ENCODE measurements at regions not wholly inside any gene's neighbourhood (a gene's known extent, or its start where the extent isn't known, plus 50 kb on each side); places are given as distances from the start of the nearest gene placed in this dataset.
"Not testable (repeated sequence)": the region's sequence is repeated elsewhere in the genome, so short reads cannot be mapped to it uniquely, and the experiment has no call there.

DNA sequence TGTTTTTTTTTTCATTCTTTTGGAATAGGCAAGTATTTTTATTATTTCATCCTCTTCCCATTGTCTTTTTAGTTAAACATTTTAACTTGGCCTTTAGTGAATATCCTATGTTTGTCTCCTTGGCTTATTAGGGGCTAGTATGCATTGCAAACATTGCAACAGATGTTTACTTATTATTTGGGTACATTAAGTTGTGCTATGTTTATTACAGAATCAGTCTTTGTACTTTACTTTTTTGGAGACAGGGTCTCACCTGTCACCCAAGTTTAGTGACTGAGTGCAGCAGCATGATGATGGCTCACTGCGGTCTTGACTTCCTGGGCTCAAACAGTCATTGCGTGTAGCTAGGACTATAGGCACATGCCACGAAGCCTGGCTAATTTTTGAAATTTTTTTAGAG, 51.1 kb upstream of the NUDT6 start:
- Mint-ChIP-seq H3K9me3 (no peaks in the 10 kb centered on the region), H3K4me1 (no peaks in the 10 kb centered on the region), H3K27me3 (no peaks in the 10 kb centered on the region), H3K4me3 (no peak overlapping the region), H3K27ac (no peak overlapping the region), H3K36me3 (ENCODE audit: low read depth) (peaks cover 17% of the 10 kb centered on the region)
- no peak for ATAC-seq (replicated peaks)

DNA sequence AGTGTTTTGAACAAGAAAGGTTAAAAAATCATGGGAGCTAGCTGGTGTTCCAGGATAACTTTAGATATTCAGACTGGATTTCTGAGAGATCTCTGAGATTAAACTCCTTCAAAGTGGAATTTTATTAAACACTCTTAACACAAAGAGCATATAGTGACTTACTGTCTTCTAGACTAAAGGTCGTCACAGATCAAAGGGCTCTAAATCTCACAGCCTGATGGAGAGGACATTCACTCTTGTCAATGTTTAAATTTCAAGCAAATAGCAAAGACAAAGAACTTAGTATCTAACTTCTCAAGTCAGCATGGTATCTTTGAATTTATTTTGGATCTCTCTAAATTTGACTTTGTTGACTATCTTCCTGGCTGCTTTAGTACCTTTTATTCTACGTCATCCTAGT, 53.7 kb upstream of the NUDT6 start:
- peaks cover 36% of the 10 kb centered on the region for H3K36me3 Mint-ChIP-seq (ENCODE audit: low read depth)
- H3K4me3 Mint-ChIP-seq: no peak overlapping the region
- H3K27ac Mint-ChIP-seq: no peak overlapping the region
- peaks cover 5% of the 10 kb centered on the region for H3K4me1 Mint-ChIP-seq
- no peaks in the 10 kb centered on the region for H3K27me3 Mint-ChIP-seq
- ATAC-seq (replicated peaks): no peak
- no peaks in the 10 kb centered on the region for H3K9me3 Mint-ChIP-seq

- no peak overlapping the region for H3K27ac Mint-ChIP-seq
- ATAC-seq (replicated peaks): no peak
- H3K4me1 Mint-ChIP-seq: peaks cover 5% of the 10 kb centered on the region
- H3K9me3 Mint-ChIP-seq: no peaks in the 10 kb centered on the region
- no peak overlapping the region for H3K4me3 Mint-ChIP-seq
- H3K36me3 Mint-ChIP-seq (ENCODE audit: low read depth): peaks cover 45% of the 10 kb centered on the region
- no peaks in the 10 kb centered on the region for H3K27me3 Mint-ChIP-seq
Observed at GRCh38 chr4:122977103-122977502, 54.7 kb upstream of the NUDT6 start.

GRCh38 chr4:122978109-122978508, 55.7 kb upstream of the NUDT6 start:
- no peak for ATAC-seq (replicated peaks)
- Mint-ChIP-seq H3K27ac (no peak overlapping the region), H3K36me3 (ENCODE audit: low read depth) (peaks cover 55% of the 10 kb centered on the region), H3K9me3 (no peaks in the 10 kb centered on the region), H3K27me3 (no peaks in the 10 kb centered on the region), H3K4me3 (no peak overlapping the region), H3K4me1 (peaks cover 5% of the 10 kb centered on the region)

DNA sequence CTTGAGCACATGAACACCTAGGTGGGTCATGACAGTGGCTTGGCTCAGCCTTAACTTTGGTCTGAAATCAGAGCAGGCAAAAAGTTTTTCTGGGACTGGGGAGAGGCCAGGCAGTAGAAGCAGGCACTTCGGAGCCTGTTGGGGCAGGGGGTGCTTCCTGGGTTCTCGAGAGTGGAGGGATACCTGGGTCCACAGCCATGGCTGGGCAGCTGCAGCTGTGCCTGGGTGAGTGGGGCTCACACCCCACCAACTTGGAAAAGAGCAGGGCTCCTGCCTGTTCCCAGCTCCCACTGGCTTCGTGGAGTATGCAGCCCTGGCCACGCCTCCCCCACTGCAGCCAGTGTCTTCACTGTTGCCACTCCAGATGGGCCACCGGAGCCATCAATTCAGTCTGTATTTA, 56.4 kb upstream of the NUDT6 start:
- no peak for ATAC-seq (replicated peaks)
- Mint-ChIP-seq H3K36me3 (ENCODE audit: low read depth) (peaks cover 62% of the 10 kb centered on the region), H3K27me3 (no peaks in the 10 kb centered on the region), H3K9me3 (no peaks in the 10 kb centered on the region), H3K27ac (no peak overlapping the region), H3K4me1 (peaks cover 5% of the 10 kb centered on the region), H3K4me3 (no peak overlapping the region)

- Mint-ChIP-seq H3K27me3 (no peaks in the 10 kb centered on the region), H3K36me3 (ENCODE audit: low read depth) (peaks cover 77% of the 10 kb centered on the region), H3K9me3 (peaks cover 11% of the 10 kb centered on the region), H3K4me1 (peaks cover 5% of the 10 kb centered on the region), H3K4me3 (no peak overlapping the region), H3K27ac (no peak overlapping the region)
- no peak for ATAC-seq (replicated peaks)
Observed at GRCh38 chr4:122980860-122981259, 58.5 kb upstream of the NUDT6 start.

DNA sequence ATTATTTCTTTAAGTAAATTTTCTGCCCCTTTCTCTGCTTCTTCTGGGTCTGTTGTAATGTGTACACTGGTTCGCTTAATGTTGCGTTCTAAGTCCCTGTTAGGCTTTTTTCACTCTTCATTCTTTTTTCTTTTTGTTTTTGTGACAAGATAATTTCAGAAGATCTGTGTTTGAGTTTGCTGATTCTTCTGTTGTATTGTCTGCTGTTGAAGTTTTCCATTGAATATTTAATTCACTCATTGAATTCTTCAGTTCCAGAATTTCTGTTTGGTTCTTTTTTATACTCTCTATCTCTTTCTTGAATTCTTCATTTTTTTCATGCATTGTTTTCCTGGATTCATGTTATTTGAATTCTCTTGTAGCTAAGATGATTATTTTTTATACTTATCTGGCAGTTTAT, 66.3 kb upstream of the NUDT6 start:
- H3K36me3 Mint-ChIP-seq (ENCODE audit: low read depth): peaks cover 64% of the 10 kb centered on the region
- H3K27ac Mint-ChIP-seq: no peak overlapping the region
- no peaks in the 10 kb centered on the region for H3K27me3 Mint-ChIP-seq
- peaks cover 34% of the 10 kb centered on the region for H3K9me3 Mint-ChIP-seq
- no peak overlapping the region for H3K4me3 Mint-ChIP-seq
- no peaks in the 10 kb centered on the region for H3K4me1 Mint-ChIP-seq
- ATAC-seq (replicated peaks): no peak

- H3K27me3 Mint-ChIP-seq: no peaks in the 10 kb centered on the region
- H3K4me1 Mint-ChIP-seq: no peaks in the 10 kb centered on the region
- H3K9me3 Mint-ChIP-seq: peaks cover 23% of the 10 kb centered on the region
- ATAC-seq (replicated peaks): no peak
- peaks cover 42% of the 10 kb centered on the region for H3K36me3 Mint-ChIP-seq (ENCODE audit: low read depth)
- no peak overlapping the region for H3K4me3 Mint-ChIP-seq
- no peak overlapping the region for H3K27ac Mint-ChIP-seq
Observed at GRCh38 chr4:122990891-122991290, 68.5 kb upstream of the NUDT6 start.

DNA sequence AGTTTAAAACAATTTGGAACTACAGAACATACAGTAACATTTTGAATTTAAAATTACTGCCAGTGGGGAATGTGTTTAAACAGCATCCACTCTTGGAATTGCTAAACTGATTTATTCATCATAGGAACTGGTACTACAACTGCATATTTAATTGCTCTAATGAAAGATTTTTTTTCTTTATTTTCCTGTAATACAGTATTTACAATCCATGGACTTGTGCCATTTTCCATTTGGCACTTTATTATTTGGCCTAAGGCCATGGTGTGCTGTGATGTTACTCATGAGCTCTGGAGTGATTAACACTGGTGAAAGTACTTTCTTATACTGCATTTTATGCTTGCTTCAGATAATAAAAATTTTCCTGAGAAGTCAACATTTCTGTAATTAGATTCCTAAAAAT, 69.7 kb upstream of the NUDT6 start:
- Mint-ChIP-seq H3K4me1 (no peaks in the 10 kb centered on the region), H3K27me3 (no peaks in the 10 kb centered on the region), H3K36me3 (ENCODE audit: low read depth) (peaks cover 40% of the 10 kb centered on the region), H3K4me3 (no peak overlapping the region), H3K9me3 (peaks cover 23% of the 10 kb centered on the region), H3K27ac (no peak overlapping the region)
- ATAC-seq (replicated peaks): no peak

- no peak for ATAC-seq (replicated peaks)
- Mint-ChIP-seq H3K9me3 (peaks cover 20% of the 10 kb centered on the region), H3K4me3 (no peak overlapping the region), H3K27ac (no peak overlapping the region), H3K27me3 (no peaks in the 10 kb centered on the region), H3K36me3 (ENCODE audit: low read depth) (peaks cover 40% of the 10 kb centered on the region), H3K4me1 (no peaks in the 10 kb centered on the region)
Observed at GRCh38 chr4:122992641-122993040, 70.2 kb upstream of the NUDT6 start.

GRCh38 chr4:122996350-122996749, 74.0 kb upstream of the NUDT6 start:
- no peak overlapping the region for H3K27ac Mint-ChIP-seq
- no peak for ATAC-seq (replicated peaks)
- H3K36me3 Mint-ChIP-seq (ENCODE audit: low read depth): peaks cover 20% of the 10 kb centered on the region
- H3K27me3 Mint-ChIP-seq: no peaks in the 10 kb centered on the region
- no peak overlapping the region for H3K4me3 Mint-ChIP-seq
- H3K4me1 Mint-ChIP-seq: no peaks in the 10 kb centered on the region
- peaks cover 5% of the 10 kb centered on the region for H3K9me3 Mint-ChIP-seq

GRCh38 chr4:122997463-122998101, 75.2 kb upstream of the NUDT6 start:
- H3K9me3 Mint-ChIP-seq: peaks cover 5% of the 10 kb centered on the region
- peak; percentile 60 for ATAC-seq (replicated peaks)
- H3K36me3 Mint-ChIP-seq (ENCODE audit: low read depth): peaks cover 20% of the 10 kb centered on the region
- no peaks in the 10 kb centered on the region for H3K4me1 Mint-ChIP-seq
- H3K27me3 Mint-ChIP-seq: no peaks in the 10 kb centered on the region
- H3K4me3 Mint-ChIP-seq: no peak overlapping the region
- H3K27ac Mint-ChIP-seq: peak overlapping the region; percentile 22

GRCh38 chr4:123004079-123004478, 81.7 kb upstream of the NUDT6 start:
- not testable (repeated sequence) for H3K27ac Mint-ChIP-seq; H3K4me1 Mint-ChIP-seq; H3K9me3 Mint-ChIP-seq; ATAC-seq (replicated peaks); H3K27me3 Mint-ChIP-seq; H3K4me3 Mint-ChIP-seq
- H3K36me3 Mint-ChIP-seq (ENCODE audit: low read depth): peaks cover 31% of the 10 kb centered on the region

DNA sequence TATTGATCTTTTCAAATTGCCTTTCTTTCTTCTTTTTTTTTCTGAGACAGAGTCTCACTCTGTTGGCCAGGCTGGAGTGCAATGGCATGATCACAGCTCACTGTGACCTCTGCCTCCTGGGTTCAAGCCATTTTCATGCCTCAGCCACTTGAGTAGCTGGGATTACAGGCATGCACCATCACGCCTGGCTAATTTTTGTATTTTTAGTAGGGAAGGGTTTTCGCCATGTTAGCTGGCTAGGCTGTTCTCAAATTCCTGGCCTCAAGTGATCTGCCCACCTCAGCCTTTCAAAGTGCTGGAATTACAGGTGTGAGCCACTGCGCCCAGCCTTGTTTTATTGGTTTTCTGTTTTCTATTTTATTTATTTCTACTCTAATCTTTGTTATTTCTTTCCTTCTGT, 82.7 kb upstream of the NUDT6 start:
- not testable (repeated sequence) for H3K4me3 Mint-ChIP-seq; H3K27me3 Mint-ChIP-seq; H3K27ac Mint-ChIP-seq; H3K4me1 Mint-ChIP-seq; ATAC-seq (replicated peaks); H3K9me3 Mint-ChIP-seq
- H3K36me3 Mint-ChIP-seq (ENCODE audit: low read depth): peaks cover 32% of the 10 kb centered on the region

DNA sequence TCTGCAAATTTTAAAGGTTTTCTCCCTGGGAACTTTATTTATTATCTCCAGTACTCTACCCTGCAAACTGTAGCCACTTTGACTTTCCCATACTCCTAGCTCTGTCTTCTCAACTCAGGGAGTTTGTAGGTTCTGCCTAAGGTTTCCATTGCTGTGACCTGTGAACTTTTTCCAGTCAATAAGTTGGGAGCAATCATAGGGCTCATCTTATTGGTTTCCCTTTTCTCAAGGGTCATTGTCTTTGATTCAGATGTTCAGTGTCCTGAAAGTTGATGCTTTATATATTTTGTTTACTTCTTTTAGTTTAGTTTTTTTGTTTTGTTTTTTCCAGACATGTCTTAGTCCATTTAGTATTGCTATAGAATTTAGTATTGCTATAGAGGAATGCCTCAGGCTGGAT, 85.3 kb upstream of the NUDT6 start:
- Mint-ChIP-seq H3K4me1 (no peaks in the 10 kb centered on the region), H3K27me3 (no peaks in the 10 kb centered on the region), H3K4me3 (no peak overlapping the region), H3K9me3 (peaks cover 10% of the 10 kb centered on the region), H3K36me3 (ENCODE audit: low read depth) (peaks cover 32% of the 10 kb centered on the region), H3K27ac (no peak overlapping the region)
- no peak for ATAC-seq (replicated peaks)

GRCh38 chr4:123012416-123012815, 90.0 kb upstream of the NUDT6 start:
- not testable (repeated sequence) for H3K9me3 Mint-ChIP-seq; H3K4me3 Mint-ChIP-seq; H3K27me3 Mint-ChIP-seq; ATAC-seq (replicated peaks); H3K4me1 Mint-ChIP-seq; H3K27ac Mint-ChIP-seq; H3K36me3 Mint-ChIP-seq (ENCODE audit: low read depth)
